PC-9 (cell line): ENCODE measurements at regions not wholly inside any gene's neighbourhood (a gene's known extent, or its start where the extent isn't known, plus 50 kb on each side); places are given as distances from the start of the nearest gene placed in this dataset.

ENCODE experiments used
- BruUV-seq: library from RNA; stranded (reverse); fragments of 400-500 nt; replicated peaks from 2 replicates; lab custom pipeline; 2021; lab: Mats Ljungman, UMichigan
- CTCF ChIA-PET: fragments of 300-600 bp; sonication (Branson Sonifier 250); formaldehyde crosslinking; loops from one replicate; lab custom pipeline; 2022; ENCODE audit warnings: antibody characterized with exemption; lab: Charles Lee
- POLR2A ChIA-PET: fragments of 300-600 bp; sonication (Branson Sonifier 250); formaldehyde crosslinking; loops from one replicate; lab custom pipeline; 2022; ENCODE audit warnings: antibody characterized with exemption; ENCODE audit not compliant: unreplicated experiment; lab: Charles Lee
- DNase-seq, 2 experiments: peaks; one replicate each; pipeline versions ENCODE4 v3.0.0 to v3.0.0-alpha.2; 2015 to 2022; ENCODE audit warnings: mixed read lengths in 1 of 2
- H2AFZ ChIP-seq: fragments of 200-600 bp; sonication (generic); 2 replicates; pipeline ENCODE4 v1.8.1; 2017; ENCODE audit warnings: antibody characterized with exemption
- H3F3A ChIP-seq: fragments of 200-600 bp; sonication (generic); 2 replicates; pipeline ENCODE4 v1.8.1; 2017; ENCODE audit warnings: antibody characterized with exemption, mild to moderate bottlenecking, low read depth; ENCODE audit not compliant: insufficient read depth
- H3K27ac ChIP-seq: fragments of 200-600 bp; sonication (generic); 2 replicates; pipeline ENCODE4 v1.6.1; 2016; ENCODE audit warnings: mixed run types
- H3K27me3 ChIP-seq: fragments of 200-600 bp; sonication (generic); 2 replicates; pipeline ENCODE4 v1.6.1; 2016; ENCODE audit warnings: low read depth, mixed run types; ENCODE audit not compliant: insufficient read depth
- H3K36me3 ChIP-seq: fragments of 200-600 bp; sonication (generic); 2 replicates; pipeline ENCODE4 v1.6.1; 2016; ENCODE audit warnings: low read depth, mixed run types
- H3K4me1 ChIP-seq: fragments of 200-600 bp; sonication (generic); replicated peaks from 2 replicates; pipeline ENCODE4 v1.6.1; 2016; ENCODE audit warnings: mixed run types; ENCODE audit not compliant: insufficient read depth
- H3K4me2 ChIP-seq: fragments of 200-600 bp; sonication (generic); 2 replicates; pipeline ENCODE4 v1.6.1; 2017; ENCODE audit warnings: mixed run types
- H3K4me3 ChIP-seq: fragments of 200-600 bp; sonication (generic); 2 replicates; pipeline ENCODE4 v1.6.1; 2016; ENCODE audit warnings: mixed run types
- H3K79me2 ChIP-seq: fragments of 200-600 bp; sonication (generic); 2 replicates; pipeline ENCODE4 v1.6.1; 2017; ENCODE audit warnings: low read depth, mixed run types
- H3K9me2 ChIP-seq: fragments of 200-600 bp; sonication (generic); 2 replicates; pipeline ENCODE4 v1.8.1; 2017; ENCODE audit warnings: mild to moderate bottlenecking; ENCODE audit not compliant: insufficient read depth
- H3K9me3 ChIP-seq: fragments of 200-600 bp; sonication (generic); 2 replicates; pipeline ENCODE4 v1.8.1; 2016; ENCODE audit warnings: low read depth; ENCODE audit not compliant: insufficient read depth
- H4K20me1 ChIP-seq: fragments of 200-600 bp; sonication (generic); 2 replicates; pipeline ENCODE4 v1.8.1; 2017; ENCODE audit not compliant: insufficient read depth
- CTCF ChIP-seq: fragments of 200-600 bp; sonication (generic); conservative IDR thresholded peaks from 2 replicates; pipeline ENCODE4 v1.6.1; 2017; ENCODE audit warnings: mixed run types, antibody characterized with exemption, mild to moderate bottlenecking, moderate library complexity
- EZH2 ChIP-seq: fragments of 200-600 bp; sonication (generic); IDR thresholded peaks from 2 replicates; pipeline ENCODE4 v1.8.0; 2017; ENCODE audit warnings: antibody characterized with exemption, low read depth
- intact Hi-C: fragments of 100-400 bp; cut with micrococcal nuclease; formaldehyde crosslinking; loops from one replicate; pipeline ENCODE4 v1.10.0; 2022; ENCODE audit not compliant: unreplicated experiment

GRCh38 chr6:112899541-112899940 is 552.4 kb downstream of the RFPL4B start:
- H3K36me3 ChIP-seq: no peaks in the 10 kb centered on the region
- TF ChIP-seq EZH2: no peak
- no peak for TF ChIP-seq CTCF
- H3F3A ChIP-seq: no peaks in the 10 kb centered on the region
- H2AFZ ChIP-seq: no peak overlapping the region
- H3K4me1 ChIP-seq: no peaks in the 10 kb centered on the region
- no peak overlapping the region for H3K27ac ChIP-seq
- no peak overlapping the region for H3K4me2 ChIP-seq
- intact Hi-C loops: no loop called here
- no peaks in the 10 kb centered on the region for H4K20me1 ChIP-seq
- no TSS peak for BruUV-seq
- CTCF ChIA-PET: no interaction called here
- no peaks in the 10 kb centered on the region for H3K9me2 ChIP-seq
- no peaks in the 10 kb centered on the region for H3K27me3 ChIP-seq
- H3K79me2 ChIP-seq: no peaks in the 10 kb centered on the region
- no peak for DNase-seq
- no peaks in the 10 kb centered on the region; the same call in 1 of the 2 replicates for H3K9me3 ChIP-seq
- POLR2A ChIA-PET: interaction anchor here (0.7 kb wide), 1 partner anchor 9 kb away, joined by 14 read pairs; no protein-coding TSS in a partner anchor
- H3K4me3 ChIP-seq: no peak overlapping the region

GRCh38 chr6:112903361-112903760 is 556.2 kb downstream of the RFPL4B start:
- TF ChIP-seq EZH2 (no peak), CTCF (no peak)
- Histone ChIP-seq H3K9me3 (no peaks in the 10 kb centered on the region; the same call in 1 of the 2 replicates), H3K27me3 (no peaks in the 10 kb centered on the region), H3K9me2 (no peaks in the 10 kb centered on the region), H3K4me2 (no peak overlapping the region), H3K27ac (no peak overlapping the region), H3K4me3 (no peak overlapping the region), H4K20me1 (no peaks in the 10 kb centered on the region), H2AFZ (no peak overlapping the region), H3K79me2 (no peaks in the 10 kb centered on the region), H3F3A (no peaks in the 10 kb centered on the region), H3K36me3 (no peaks in the 10 kb centered on the region), H3K4me1 (no peaks in the 10 kb centered on the region)
- ChIA-PET CTCF (no interaction called here), POLR2A (no interaction called here)
- intact Hi-C loops: no loop called here
- no peak for DNase-seq
- no TSS peak for BruUV-seq

GRCh38 chr6:112906726-112907125 is 559.6 kb downstream of the RFPL4B start:
- Histone ChIP-seq H2AFZ (no peak overlapping the region), H4K20me1 (no peaks in the 10 kb centered on the region), H3K4me3 (no peak overlapping the region), H3K9me2 (no peaks in the 10 kb centered on the region), H3K4me2 (no peak overlapping the region), H3K79me2 (no peaks in the 10 kb centered on the region), H3K36me3 (no peaks in the 10 kb centered on the region), H3K27me3 (no peaks in the 10 kb centered on the region), H3K27ac (no peak overlapping the region), H3K9me3 (no peaks in the 10 kb centered on the region; the same call in 1 of the 2 replicates), H3F3A (no peaks in the 10 kb centered on the region), H3K4me1 (peaks cover 9% of the 10 kb centered on the region)
- intact Hi-C loops: no loop called here
- ChIA-PET POLR2A (interaction anchor here (0.6 kb wide), 1 partner anchor 14 kb away, joined by 5 read pairs; no protein-coding TSS in a partner anchor), CTCF (no interaction called here)
- DNase-seq: no peak
- no TSS peak for BruUV-seq
- TF ChIP-seq EZH2: no peak
- TF ChIP-seq CTCF: no peak
